Skin of body (tissue), 1 donor: ENCODE measurements at regions not wholly inside any gene's neighbourhood (a gene's known extent, or its start where the extent isn't known, plus 50 kb on each side); places are given as distances from the start of the nearest gene placed in this dataset.
"Not testable (repeated sequence)": the region's sequence is repeated elsewhere in the genome, so short reads cannot be mapped to it uniquely, and the experiment has no call there.

ENCODE experiments used
- DNase-seq: peaks from one replicate; lab custom pipeline; 2025; lab: John Stamatoyannopoulos, UW

DNA sequence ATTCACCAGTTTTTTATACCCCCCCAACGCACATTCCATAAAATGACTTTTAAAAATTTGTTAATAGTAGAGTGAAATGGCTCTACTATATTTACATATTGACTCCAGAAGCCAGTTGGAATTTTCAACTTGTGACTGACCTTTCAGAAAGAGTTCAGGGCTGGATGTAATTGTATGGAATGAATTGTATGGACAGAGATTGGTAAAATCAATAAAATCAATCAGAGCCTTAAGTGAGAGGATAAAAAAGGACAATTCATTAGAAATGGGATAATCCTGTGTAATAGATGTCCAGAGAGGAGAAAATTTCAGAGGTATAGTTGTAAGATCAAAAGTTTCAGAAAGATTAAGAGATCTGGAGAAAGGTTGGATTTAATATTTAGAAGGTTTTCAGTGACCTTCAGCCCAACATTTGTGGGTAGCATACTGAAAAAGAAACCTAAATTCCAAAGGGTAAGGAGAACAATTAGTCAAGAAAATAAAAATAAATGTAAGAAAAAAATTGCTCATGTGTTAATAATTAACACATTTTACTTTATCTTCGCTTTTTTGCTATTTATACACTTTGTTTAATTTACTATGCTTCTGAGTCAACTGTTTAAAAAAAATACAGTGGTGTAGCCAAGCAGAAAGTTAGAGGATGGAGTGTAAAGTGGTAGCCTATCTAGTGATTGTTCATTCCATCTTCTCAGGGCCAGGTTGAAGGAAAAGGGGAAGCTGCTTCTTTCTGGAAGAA, 385.4 kb upstream of the TMEFF2 start:
- no peak for DNase-seq

DNA sequence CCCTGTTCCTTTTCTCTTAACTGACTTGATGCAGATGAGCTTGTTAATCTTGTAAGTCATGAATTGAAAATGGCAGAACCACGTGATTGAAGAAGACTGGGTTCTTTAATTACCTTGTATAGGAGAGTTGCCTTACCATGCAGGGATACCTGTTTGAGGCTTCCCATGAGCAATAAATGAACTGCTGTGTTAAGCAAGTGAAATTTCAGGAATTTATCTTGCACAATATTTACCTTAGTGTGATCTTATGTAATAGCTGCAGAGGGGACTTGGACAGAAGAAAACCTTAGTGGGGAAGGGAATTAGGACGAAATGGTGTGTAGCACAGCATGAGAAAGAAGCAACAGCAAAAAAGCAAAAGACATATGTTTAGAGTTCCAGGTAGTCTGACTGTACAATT, 384.0 kb upstream of the TMEFF2 start:
- no peak for DNase-seq

DNA sequence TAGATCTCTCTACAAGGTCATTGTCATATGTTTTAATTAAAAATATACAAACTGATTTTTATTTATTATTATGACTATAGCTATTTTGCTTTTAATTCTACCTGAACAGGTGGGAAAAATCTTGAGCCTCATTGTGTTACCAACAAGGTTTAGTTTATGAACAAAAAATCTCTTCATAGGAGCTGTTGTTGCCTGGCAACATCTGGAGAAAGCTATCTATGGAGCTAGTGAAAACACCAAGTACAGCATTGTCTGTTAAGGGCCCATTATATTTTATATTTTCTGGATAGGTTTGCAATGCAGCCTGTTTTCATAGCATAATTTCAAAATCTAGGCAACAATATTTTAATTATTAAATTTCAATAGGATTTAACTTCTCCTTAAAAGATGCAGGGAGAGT, 383.0 kb upstream of the TMEFF2 start:
- DNase-seq = no peak

DNA sequence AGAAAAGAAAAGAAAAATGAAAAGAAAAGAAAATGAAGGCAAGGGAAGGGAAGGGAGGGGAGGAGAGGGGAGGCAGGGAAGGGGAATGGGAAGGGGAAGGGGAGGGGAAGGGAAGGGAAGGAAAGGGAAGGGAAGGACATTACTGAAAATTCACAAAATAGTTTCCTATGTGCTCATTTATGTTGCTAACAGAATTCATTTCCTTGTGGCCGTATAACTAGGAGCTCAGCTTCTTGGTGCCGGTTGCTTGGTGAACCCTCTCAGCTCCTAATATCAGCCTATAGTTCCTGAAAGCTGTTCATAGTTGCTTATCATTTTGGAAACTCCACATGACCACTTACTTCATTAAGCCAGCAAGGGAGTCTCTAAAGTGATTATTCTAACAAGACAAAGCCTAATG, 379.8 kb upstream of the TMEFF2 start:
- no peak for DNase-seq

DNA sequence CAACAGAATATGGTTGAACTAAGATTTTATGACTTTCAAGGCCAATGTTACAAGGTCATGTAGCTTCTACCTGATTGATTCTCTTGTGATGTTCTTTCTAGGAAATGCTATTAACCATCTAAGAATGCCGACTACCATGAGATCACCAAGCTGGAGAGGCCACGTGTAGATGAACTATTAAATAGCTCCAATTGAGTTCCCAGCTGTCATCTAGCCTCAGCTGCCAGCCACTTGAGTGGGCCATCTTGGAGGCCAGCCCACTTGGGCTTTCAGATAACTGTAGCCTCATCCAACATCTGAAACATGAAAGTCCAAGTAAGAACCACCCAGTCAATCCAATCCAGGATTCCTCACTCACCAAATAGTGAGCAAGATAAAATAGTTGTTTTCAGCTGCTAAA, 376.9 kb upstream of the TMEFF2 start:
- DNase-seq = no peak

DNA sequence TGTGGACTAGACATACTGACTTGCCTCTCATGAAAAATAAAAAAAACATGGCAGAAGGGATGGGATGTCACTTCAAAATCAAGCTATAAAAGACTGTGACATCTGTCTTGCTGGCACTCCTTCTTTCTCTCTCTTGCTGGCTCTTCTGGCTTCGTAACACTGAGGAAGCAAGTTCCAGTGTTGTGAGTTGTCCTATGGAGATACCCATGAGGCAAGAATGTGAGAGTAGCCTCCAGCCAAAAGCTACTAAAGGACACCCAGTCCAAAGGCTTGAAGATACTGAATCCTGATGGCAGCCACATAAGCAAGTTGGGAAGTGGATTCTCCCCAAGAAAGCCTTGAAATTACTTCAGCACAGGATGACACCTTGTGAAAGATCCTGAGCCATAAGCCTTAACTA, 376.1 kb upstream of the TMEFF2 start:
- DNase-seq = no peak

DNA sequence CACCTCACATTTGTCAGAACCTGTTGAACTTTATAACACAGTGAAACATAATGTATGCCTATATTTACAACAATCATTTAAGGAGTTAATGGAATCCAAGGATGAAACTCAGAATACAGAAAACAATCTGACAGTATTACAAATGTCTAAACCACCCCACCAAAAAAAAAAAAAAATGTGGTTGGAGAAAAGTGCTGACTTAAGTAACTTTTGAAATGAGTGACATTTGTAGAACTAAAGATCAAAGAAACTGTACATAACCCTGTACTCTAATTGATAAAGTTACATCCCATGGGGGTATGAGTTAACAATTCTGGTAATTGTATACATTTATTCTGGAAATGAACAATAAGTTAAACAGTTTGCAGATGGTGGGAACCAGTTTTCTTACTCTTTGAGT, 372.1 kb upstream of the TMEFF2 start:
- DNase-seq = no peak

DNA sequence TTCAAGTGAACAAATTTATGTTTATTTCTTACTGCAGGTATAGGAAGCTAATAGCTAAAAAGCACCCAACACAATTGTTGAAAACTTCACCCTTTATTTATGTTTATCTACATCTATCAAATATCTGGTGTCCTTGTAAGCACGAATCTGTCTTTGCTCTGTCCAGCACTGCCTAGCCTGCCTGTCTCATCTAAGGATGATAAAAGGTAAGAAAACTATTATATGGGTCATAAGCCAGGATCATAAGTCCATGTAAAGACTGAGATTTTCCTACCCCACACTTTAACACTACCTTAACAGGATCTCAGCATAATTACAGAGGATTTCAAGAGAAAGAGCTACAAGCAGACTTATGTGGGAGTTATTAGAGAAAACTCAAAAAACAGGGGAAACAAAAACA, 365.6 kb upstream of the TMEFF2 start:
- DNase-seq = no peak

DNA sequence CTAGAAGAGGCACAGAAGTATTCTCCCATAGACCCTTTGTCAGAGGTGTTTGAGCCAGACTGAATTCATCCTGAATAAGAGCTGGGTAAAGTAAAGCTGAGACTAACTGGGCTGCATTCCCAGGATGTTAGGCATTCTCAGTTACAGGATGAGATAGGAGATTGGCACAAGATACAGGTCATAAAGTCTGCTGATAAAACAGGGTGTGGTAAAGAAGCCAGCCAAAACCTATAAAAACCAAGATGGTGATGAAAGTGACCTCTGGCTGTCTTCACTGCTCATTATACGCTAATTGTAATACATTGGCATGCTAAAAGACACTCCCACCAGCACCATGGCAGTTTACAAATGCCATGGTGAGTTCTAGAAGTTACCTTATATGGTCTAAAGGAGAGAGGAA, 364.9 kb upstream of the TMEFF2 start:
- DNase-seq = no peak

DNA sequence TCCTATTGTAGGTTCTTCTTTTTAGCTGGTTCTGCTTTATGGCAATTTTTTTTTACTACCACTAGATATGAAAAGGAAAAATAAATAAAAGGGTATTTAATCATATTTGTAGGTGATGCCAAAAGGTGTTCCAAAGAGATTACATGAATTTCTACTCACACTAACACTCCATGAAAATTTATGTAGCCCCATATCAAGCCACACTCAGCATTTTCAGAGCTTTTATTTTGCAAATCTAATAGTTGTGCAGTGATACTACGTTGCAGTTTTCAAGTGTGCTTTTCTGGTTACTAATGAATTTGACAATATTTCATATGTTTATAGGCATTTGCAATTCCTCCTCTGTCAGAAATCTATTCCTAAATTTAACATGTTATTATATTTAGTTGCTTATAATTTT, 363.9 kb upstream of the TMEFF2 start:
- no peak for DNase-seq

DNA sequence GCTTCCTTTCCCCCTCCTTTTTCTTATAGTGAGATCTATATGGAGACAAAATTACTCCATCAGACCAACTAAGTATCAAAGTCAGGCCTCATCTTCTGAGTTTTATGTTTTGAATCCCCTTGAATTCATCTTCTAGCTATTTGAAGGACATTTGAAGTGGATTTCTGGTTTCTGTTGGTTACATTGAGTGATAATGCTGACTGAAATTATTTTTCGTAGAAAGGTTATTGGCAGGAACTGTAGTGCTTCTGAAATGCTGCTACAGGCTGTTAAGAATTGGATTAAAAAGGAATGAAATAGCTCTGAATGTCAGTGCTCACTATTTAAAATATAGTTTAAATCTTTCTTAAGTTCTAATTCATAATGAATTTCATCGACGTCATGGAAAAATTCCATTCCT, 361.0 kb upstream of the TMEFF2 start:
- no peak for DNase-seq

DNA sequence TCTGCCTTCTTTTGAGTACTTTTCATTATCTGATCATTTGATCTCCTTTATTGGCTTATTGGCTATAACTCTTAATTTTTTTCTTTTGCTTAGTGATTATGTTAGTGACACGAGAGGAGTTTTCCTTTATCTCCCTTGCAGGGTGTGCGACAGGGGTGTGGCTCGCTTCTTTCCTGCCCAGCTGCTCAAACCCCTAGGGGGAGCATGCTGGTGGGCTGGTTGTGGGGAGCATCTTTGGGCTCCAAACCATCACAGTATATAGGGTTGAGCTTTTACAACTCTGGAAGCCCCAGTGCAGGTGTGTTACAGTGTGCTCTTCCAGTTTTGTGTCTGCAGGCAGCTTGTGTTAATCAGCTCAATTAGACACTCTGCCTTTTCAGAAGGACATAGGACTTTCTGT, 357.0 kb upstream of the TMEFF2 start:
- DNase-seq = no peak

DNA sequence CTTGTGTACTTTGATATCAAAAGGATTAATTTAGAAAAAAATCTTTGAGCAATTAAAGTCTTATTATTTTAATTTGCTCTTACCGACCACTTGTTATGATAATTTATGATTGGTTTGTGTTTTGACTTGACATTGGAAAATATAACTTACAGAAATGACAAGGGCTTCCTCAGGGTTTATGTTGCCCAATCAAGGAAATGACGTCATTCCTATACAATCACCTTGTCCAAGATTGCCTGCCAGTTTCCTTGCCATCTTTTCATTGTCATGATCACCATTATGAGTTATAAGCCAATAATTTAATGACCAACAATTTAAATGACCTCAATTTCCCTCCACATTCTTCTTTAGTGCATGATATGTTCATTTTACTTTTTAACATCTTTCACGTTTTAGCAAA, 351.8 kb upstream of the TMEFF2 start:
- no peak for DNase-seq

DNA sequence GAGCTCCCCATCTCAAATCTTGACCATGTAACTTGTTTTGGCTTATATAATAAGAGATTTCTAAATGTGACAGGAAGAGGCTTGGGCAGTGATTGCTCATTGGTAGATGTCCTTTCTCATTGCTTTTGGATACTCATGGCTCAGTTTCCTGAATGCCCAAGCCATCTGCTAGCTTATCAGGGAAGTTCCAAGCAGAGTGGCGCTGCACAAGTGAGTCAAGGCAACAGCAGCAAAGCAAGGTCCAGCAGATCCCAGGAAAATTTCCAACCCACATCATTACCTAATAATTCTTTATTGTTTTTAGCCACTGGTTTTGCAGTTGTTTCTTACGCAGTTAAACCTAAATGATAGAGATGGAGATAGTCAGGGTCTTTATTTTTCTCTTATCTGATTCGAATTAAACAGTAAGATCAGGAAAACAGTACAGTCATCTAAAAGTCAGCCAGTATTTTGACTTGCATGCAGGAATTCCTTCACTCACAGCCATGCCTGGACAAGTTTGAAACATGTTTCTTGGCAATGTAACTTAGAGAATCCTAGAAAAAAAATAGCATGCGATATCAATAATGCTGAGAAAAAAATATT, 349.7 kb upstream of the TMEFF2 start:
- DNase-seq = no peak

DNA sequence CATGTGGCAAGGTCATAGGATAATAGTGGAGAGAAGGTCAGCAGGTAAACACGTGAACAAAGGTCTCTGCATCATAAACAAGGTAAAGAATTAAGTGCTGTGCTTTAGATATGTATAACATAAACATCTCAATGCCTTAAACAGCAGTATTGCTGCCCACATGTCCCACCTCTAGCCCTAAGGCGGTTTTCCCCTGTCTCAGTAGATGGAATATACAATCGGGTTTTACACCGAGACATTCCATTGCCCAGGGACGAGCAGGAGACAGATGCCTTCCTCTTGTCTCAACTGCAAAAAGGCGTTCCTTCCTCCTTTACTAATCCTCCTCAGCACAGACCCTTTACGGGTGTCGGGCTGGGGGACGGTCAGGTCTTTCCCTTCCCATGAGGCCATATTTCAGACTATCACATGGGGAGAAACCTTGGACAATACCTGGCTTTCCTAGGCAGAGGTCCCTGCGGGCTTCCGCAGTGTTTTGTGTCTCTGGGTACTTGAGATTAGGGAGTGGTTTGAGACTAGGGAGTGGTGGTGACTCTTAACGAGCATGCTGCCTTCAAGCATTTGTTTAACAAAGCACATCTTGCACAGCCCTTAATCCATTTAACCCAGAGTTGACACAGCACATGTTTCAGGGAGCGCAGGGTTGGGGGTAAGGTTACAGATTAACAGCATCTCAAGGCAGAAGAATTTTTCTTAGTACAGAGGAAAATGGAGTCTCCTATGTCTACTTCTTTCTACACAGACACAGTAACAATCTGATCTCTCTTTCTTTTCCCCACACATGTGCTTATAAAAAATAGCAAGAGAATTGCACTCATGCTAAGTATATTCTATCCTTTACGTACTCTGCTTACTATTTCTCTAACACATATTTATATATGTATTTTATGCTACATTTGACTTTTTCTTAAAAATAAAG, 347.7 kb upstream of the TMEFF2 start:
- not testable (repeated sequence) for DNase-seq

DNA sequence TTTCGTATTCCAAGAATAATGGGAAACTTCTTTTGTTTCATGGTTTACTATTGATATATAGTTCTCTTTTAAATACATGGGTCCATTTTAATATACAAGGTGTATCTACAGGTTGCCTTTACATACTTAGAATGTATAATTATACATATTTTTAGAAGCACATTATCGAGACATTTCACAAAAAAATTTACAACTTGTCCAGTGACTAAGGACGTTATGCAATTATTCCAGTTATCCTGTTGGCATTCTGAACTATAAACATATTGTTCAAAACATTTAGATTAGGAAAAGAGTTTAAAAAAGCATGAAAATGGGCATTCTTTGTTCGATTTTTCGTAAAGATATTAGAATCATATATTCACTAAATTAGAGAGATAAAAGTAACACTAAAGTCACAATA, 344.6 kb upstream of the TMEFF2 start:
- DNase-seq = no peak

DNA sequence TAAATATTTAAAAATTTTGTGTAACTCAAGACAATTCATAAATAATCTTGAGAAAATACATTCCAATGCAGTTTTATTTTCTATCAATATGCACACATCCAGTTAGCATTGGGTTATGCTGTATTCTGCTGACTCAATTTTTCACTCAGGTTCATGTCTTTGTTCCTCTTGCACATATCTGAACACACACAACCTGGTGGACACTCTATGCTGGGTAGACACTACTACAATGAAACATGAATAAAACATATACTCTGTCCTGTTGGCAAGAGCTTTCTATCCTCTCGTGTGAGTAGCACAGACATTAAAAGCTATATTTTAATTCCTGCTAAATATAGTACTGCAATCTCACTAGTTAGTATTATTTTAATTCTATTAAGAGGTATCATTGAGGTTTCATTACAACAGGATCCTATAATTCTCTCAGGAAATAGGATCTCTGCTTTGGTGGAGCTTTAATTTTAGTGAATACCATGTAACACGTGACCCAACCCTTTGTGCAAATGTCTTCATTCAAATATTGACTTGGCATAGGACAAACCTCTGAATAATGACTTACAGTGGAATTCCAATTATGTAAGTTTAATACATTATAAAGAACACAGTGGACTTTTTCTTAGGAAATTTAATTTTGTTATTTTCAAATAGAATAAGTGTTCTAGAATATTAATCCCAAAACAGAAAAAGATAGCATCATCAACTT, 342.3 kb upstream of the TMEFF2 start:
- no peak for DNase-seq

DNA sequence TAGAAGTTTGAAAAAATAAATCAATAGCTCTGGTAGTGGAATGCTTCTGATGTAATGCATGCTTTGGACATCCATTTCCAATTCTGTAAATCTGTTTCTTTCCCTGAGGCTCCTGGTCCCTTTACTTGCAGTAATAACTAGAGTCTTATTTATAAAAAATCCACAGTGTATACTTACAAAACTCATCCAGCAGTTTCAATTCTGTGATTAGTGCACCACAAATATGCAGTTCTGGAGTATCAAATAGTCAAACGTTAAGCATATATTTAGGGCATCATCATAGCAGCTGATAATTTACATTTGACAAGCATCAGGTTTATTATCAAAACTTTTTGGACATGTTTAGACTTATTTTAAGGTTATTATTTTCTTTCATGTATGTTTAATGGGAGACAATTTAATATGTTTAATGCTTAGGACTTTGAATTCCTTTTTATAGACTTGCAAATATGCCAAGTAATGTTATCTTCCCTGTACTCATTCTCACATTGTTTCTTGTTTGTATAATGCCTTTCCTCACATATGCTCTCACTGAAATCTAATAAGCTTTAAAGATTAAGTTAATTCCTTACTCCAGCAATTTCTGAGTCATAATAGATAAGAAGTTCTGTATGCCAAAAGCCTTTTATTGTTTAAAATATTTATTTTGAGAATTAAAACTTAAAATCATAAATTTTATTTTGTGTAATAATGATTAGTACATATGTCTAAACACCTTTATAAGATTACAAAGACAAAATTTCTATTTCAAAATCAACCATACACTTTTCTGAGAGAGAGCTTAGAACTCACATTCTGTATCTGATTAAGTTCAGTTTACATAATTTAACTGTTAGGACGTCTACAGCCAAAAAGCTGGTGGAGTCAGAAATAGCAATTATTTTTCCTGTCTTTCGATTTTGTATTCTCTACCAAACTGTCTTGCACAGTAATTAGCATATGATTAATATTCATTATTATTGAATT, 341.5 kb upstream of the TMEFF2 start:
- no peak for DNase-seq

DNA sequence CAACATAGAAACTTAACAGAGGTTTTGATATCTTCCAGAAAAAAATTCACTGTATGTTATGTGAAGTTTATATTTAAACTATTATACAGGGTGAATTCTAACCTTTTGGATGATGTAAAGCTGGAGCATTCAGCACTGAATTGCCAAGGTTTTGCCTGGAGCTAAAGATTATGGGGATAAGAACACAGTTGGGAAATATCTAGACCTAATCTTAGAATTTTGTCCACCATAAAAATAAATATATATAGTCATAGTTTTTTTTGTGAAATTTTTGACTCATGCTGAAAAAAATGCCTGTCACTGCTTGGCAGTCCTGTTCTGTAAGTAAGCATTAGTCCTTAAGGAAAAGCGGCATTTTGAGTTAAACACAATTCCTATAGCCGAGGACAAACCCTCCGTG, 339.3 kb upstream of the TMEFF2 start:
- no peak for DNase-seq

DNA sequence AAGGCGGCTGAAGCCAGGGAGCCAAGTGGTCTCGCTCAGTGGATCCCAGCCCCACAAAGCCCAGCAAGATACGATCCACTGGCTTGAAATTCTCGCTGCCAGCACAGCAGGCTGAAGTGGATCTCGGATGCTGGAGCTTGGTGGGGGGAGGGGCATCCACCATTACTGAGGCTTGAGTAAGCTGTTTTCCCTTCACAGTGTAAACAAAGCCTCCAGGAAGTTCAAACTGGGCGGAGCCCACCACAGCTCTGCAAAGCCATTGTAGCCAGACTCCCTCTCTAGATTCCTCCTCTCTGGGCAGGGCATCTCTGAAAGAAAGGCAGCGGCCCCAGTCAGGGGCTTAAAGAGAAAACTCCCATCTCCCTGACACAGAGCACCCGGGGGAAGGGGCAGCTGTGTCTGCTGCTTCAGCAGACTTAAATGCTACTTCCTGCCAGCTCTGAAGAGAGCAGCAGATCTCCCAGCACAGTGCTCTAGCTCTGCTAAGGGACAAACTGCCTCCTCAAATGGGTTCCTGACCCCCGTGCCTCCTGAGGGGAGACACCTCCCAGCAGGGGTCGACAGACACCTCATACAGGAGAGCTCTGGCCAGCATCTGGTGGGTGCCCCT, 330.0 kb upstream of the TMEFF2 start:
- not testable (repeated sequence) for DNase-seq
